ENCODE measurements at regions not wholly inside any gene's neighbourhood (a gene's known extent, or its start where the extent isn't known, plus 50 kb on each side); places are given as distances from the start of the nearest gene placed in this dataset.

DNA sequence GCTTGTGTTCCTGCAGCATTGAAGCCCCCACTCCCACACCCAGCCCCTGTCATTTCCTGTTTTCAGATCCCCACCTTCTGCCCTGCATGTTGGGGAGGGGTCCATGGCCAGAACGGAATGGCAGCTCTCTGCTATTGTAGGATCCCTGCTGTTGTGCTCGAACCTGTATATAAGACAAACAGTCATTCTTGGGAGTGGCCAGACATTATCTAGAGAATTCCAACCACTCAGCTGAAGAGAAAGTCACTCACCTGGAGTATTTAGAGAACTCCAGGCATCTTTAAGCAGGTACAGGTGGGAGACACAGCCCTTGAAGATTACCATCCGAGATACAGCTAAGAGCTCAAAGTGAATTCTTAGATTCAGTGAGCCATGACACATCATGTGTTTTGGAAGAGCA is 96.1 kb downstream of the C9orf152 start:
- no peak overlapping the region for H3K27ac ChIP-seq (ENCODE audit: low read length)
- H3K36me3 ChIP-seq (ENCODE audit: control insufficient read depth in 2 of 2, insufficient read depth in 2 of 2, low read length in 2 of 2), result no peaks in the 10 kb centered on the region
- H3K9me3 ChIP-seq (ENCODE audit: control insufficient read depth in 2 of 2, low read length in 2 of 2), result no peaks in the 10 kb centered on the region
- no peaks in the 10 kb centered on the region for H3K27me3 ChIP-seq (ENCODE audit: control insufficient read depth in 1 of 2, insufficient read depth in 2 of 2, low read length in 2 of 2)
- H3K4me3 ChIP-seq (ENCODE audit: low read length in 2 of 2), result no peak overlapping the region
- H3K9ac ChIP-seq (ENCODE audit: low read length in 2 of 2), result no peak overlapping the region
- peaks cover 13% of the 10 kb centered on the region for H3K4me1 ChIP-seq (ENCODE audit: control insufficient read depth, insufficient read depth, low read length)

- H3K27ac ChIP-seq (ENCODE audit: low read length), result no peak overlapping the region
- H3K9me3 ChIP-seq (ENCODE audit: control insufficient read depth in 2 of 2, low read length in 2 of 2), result no peaks in the 10 kb centered on the region
These were observed 95.2 kb downstream of the C9orf152 start for GRCh38 chr9:110112792-110113191.

GRCh38 chr9:110114086-110114858 is 93.7 kb downstream of the C9orf152 start:
- Histone ChIP-seq H3K27me3 (ENCODE audit: control insufficient read depth in 1 of 2, insufficient read depth in 2 of 2, low read length in 2 of 2) (no peaks in the 10 kb centered on the region), H3K27ac (ENCODE audit: low read length) (no peak overlapping the region), H3K4me1 (ENCODE audit: control insufficient read depth, insufficient read depth, low read length) (peaks cover 13% of the 10 kb centered on the region), H3K4me3 (ENCODE audit: low read length in 2 of 2) (no peak overlapping the region), H3K9me3 (ENCODE audit: control insufficient read depth in 2 of 2, low read length in 2 of 2) (no peaks in the 10 kb centered on the region), H3K36me3 (ENCODE audit: control insufficient read depth in 2 of 2, insufficient read depth in 2 of 2, low read length in 2 of 2) (no peaks in the 10 kb centered on the region), H3K9ac (ENCODE audit: low read length in 2 of 2) (no peak overlapping the region)

More at GRCh38 chr9:110112792-110113191, 95.2 kb downstream of the C9orf152 start:
- H3K4me3 ChIP-seq (ENCODE audit: low read length in 2 of 2), result no peak overlapping the region
- peaks cover 13% of the 10 kb centered on the region for H3K4me1 ChIP-seq (ENCODE audit: control insufficient read depth, insufficient read depth, low read length)
- no peaks in the 10 kb centered on the region for H3K27me3 ChIP-seq (ENCODE audit: control insufficient read depth in 1 of 2, insufficient read depth in 2 of 2, low read length in 2 of 2)
- no peaks in the 10 kb centered on the region for H3K36me3 ChIP-seq (ENCODE audit: control insufficient read depth in 2 of 2, insufficient read depth in 2 of 2, low read length in 2 of 2)
- no peak overlapping the region for H3K9ac ChIP-seq (ENCODE audit: low read length in 2 of 2)

DNA sequence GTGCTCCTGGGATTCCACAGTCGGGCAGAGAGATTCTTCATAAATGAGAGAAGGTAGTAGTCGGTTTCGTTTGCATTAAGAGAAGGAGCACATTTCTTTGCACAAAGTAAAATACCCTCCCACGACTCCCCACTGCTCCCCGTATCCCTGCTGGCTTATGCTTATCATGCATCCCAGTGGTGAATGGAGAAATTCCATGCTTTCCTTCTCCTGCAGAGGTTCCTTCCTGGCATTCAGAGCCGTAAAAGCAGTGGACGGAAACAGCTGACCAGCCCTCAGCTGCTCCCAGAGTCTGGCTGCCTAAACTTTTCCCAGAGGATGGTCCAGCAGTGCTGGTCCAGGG is 93.1 kb downstream of the C9orf152 start:
- peaks cover 13% of the 10 kb centered on the region for H3K4me1 ChIP-seq (ENCODE audit: control insufficient read depth, insufficient read depth, low read length)
- H3K9me3 ChIP-seq (ENCODE audit: control insufficient read depth in 2 of 2, low read length in 2 of 2), result no peaks in the 10 kb centered on the region
- H3K9ac ChIP-seq (ENCODE audit: low read length in 2 of 2), result no peak overlapping the region
- H3K36me3 ChIP-seq (ENCODE audit: control insufficient read depth in 2 of 2, insufficient read depth in 2 of 2, low read length in 2 of 2), result no peaks in the 10 kb centered on the region
- H3K4me3 ChIP-seq (ENCODE audit: low read length in 2 of 2), result peak overlapping the region in 1 of 2 donors; percentile 15
- H3K27ac ChIP-seq (ENCODE audit: low read length), result no peak overlapping the region
- no peaks in the 10 kb centered on the region for H3K27me3 ChIP-seq (ENCODE audit: control insufficient read depth in 1 of 2, insufficient read depth in 2 of 2, low read length in 2 of 2)

DNA sequence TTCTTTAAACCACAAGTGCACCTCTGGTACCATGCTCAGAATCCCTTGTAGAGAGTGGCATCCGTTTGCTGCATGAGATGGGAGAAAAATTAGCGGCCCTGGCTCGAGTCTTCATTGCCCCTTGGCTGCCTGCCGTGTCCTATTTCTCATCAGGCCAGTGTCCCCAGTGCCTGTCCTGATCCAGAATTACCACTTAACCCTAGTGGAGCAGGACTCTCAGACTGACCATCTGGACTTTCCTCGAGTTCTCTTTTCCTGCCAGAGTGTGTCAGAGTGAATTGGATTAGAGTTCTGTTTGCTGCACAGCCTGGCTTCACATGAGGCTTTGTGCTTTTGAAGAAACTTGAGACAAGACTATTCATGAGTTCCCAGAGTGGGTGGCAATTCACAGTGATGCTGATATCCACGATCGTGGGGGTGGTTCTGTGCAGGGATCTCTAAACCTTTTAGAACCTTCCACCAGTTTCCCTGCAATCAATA is 92.6 kb downstream of the C9orf152 start:
- Histone ChIP-seq H3K4me1 (ENCODE audit: control insufficient read depth, insufficient read depth, low read length) (peaks cover 13% of the 10 kb centered on the region), H3K9ac (ENCODE audit: low read length in 2 of 2) (no peak overlapping the region), H3K9me3 (ENCODE audit: control insufficient read depth in 2 of 2, low read length in 2 of 2) (no peaks in the 10 kb centered on the region), H3K4me3 (ENCODE audit: low read length in 2 of 2) (no peak overlapping the region), H3K27ac (ENCODE audit: low read length) (no peak overlapping the region), H3K27me3 (ENCODE audit: control insufficient read depth in 1 of 2, insufficient read depth in 2 of 2, low read length in 2 of 2) (no peaks in the 10 kb centered on the region), H3K36me3 (ENCODE audit: control insufficient read depth in 2 of 2, insufficient read depth in 2 of 2, low read length in 2 of 2) (no peaks in the 10 kb centered on the region)

- Histone ChIP-seq H3K9me3 (ENCODE audit: control insufficient read depth in 2 of 2, low read length in 2 of 2) (no peaks in the 10 kb centered on the region), H3K27me3 (ENCODE audit: control insufficient read depth in 1 of 2, insufficient read depth in 2 of 2, low read length in 2 of 2) (no peaks in the 10 kb centered on the region), H3K9ac (ENCODE audit: low read length in 2 of 2) (no peak overlapping the region), H3K4me3 (ENCODE audit: low read length in 2 of 2) (no peak overlapping the region), H3K36me3 (ENCODE audit: control insufficient read depth in 2 of 2, insufficient read depth in 2 of 2, low read length in 2 of 2) (no peaks in the 10 kb centered on the region), H3K4me1 (ENCODE audit: control insufficient read depth, insufficient read depth, low read length) (peaks cover 13% of the 10 kb centered on the region), H3K27ac (ENCODE audit: low read length) (no peak overlapping the region)
These were observed 92.0 kb downstream of the C9orf152 start for GRCh38 chr9:110115826-110116542.

- H3K4me3 ChIP-seq (ENCODE audit: low read length in 2 of 2), result no peak overlapping the region
- no peaks in the 10 kb centered on the region for H3K36me3 ChIP-seq (ENCODE audit: control insufficient read depth in 2 of 2, insufficient read depth in 2 of 2, low read length in 2 of 2)
- H3K4me1 ChIP-seq (ENCODE audit: control insufficient read depth, insufficient read depth, low read length), result peaks cover 13% of the 10 kb centered on the region
- H3K27me3 ChIP-seq (ENCODE audit: control insufficient read depth in 1 of 2, insufficient read depth in 2 of 2, low read length in 2 of 2), result no peaks in the 10 kb centered on the region
- no peaks in the 10 kb centered on the region for H3K9me3 ChIP-seq (ENCODE audit: control insufficient read depth in 2 of 2, low read length in 2 of 2)
- no peak overlapping the region for H3K9ac ChIP-seq (ENCODE audit: low read length in 2 of 2)
- no peak overlapping the region for H3K27ac ChIP-seq (ENCODE audit: low read length)
These were observed 91.4 kb downstream of the C9orf152 start for GRCh38 chr9:110116543-110116885.

DNA sequence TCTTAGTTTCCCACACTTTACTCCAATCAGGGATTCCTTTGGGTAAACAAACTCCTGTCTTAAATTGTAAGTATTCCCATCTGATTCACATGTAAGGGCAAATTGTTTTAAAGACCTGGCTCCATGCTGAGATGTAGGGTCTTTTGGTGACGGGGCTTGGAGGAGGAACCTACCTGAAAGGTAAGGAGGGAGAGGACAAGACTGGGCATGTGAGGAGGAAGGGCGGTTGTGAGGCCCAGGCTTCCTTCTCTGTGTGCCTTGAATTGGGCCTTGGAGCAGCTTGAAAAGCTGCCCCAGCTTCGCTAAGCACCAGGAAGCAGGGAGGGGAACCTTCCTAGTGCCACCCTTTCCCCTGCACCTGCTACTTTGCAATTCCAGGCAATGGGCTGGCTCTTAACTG is 86.8 kb downstream of the C9orf152 start:
- Histone ChIP-seq H3K27me3 (ENCODE audit: control insufficient read depth in 1 of 2, insufficient read depth in 2 of 2, low read length in 2 of 2) (no peaks in the 10 kb centered on the region), H3K36me3 (ENCODE audit: control insufficient read depth in 2 of 2, insufficient read depth in 2 of 2, low read length in 2 of 2) (no peaks in the 10 kb centered on the region), H3K9ac (ENCODE audit: low read length in 2 of 2) (no peak overlapping the region), H3K4me1 (ENCODE audit: control insufficient read depth, insufficient read depth, low read length) (peaks cover 23% of the 10 kb centered on the region), H3K4me3 (ENCODE audit: low read length in 2 of 2) (no peak overlapping the region), H3K27ac (ENCODE audit: low read length) (no peak overlapping the region), H3K9me3 (ENCODE audit: control insufficient read depth in 2 of 2, low read length in 2 of 2) (no peaks in the 10 kb centered on the region)

DNA sequence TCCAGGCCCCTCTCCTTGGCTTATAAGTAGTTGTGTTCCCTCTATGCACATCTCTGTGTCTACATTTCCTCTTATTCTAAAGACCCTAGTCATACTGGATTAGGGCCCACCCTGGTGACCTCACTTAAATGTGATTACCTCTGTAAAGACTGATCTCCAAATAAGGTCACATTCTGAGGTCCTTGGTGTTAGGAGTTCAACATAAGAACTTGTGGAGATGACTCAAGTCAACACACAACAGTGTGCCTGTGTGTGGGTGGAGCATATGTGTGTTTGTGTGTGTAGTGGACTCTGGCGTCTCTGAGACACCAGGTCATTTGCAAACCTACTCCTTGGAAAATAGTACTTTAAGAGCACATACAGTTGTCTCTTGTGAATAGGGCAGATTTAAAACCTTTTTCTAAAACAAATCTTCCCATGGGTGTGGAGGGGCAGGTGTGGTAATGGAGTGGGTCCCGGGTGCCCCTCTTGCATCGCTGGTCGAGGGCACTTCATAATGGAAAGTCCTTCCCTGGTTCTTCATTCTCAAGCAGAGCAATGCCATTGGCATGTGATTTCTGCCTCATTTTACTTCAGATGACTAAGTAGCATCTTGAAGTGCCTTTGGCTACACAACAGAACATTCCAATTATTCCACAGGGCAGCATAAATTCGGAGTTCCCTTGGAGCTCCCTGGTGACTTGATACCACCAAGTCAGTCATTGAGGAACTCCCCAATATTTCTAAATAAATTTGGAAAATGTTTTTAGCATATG is 84.4 kb downstream of the C9orf152 start:
- no peaks in the 10 kb centered on the region for H3K36me3 ChIP-seq (ENCODE audit: control insufficient read depth in 2 of 2, insufficient read depth in 2 of 2, low read length in 2 of 2)
- no peak overlapping the region for H3K4me3 ChIP-seq (ENCODE audit: low read length in 2 of 2)
- H3K4me1 ChIP-seq (ENCODE audit: control insufficient read depth, insufficient read depth, low read length), result peaks cover 46% of the 10 kb centered on the region
- peak overlapping the region; percentile 95 for H3K27ac ChIP-seq (ENCODE audit: low read length)
- H3K9me3 ChIP-seq (ENCODE audit: control insufficient read depth in 2 of 2, low read length in 2 of 2), result no peaks in the 10 kb centered on the region
- no peak overlapping the region for H3K9ac ChIP-seq (ENCODE audit: low read length in 2 of 2)
- H3K27me3 ChIP-seq (ENCODE audit: control insufficient read depth in 1 of 2, insufficient read depth in 2 of 2, low read length in 2 of 2), result no peaks in the 10 kb centered on the region

DNA sequence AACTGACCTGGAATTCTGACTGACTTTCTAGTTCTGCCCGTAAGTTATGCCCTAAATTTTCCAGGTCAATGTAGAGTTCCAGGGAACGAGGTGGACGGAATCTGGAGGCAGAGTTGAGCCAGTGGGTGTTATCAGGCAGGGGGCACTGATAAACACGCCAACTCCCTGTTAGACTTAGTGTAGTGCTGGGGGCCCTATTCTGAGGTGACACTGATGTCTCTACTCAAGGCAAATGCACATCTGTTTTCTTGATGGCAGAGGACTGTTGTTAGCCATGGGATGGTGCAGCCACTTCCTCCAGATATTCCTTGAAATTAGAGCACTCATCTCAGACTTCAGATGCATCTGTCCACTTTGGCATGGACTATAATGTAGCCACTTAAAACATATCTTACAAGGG is 83.5 kb downstream of the C9orf152 start:
- H3K27me3 ChIP-seq (ENCODE audit: control insufficient read depth in 1 of 2, insufficient read depth in 2 of 2, low read length in 2 of 2), result no peaks in the 10 kb centered on the region
- peak overlapping the region; percentile 47 to 89 for H3K9ac ChIP-seq (ENCODE audit: low read length in 2 of 2)
- no peaks in the 10 kb centered on the region for H3K9me3 ChIP-seq (ENCODE audit: control insufficient read depth in 2 of 2, low read length in 2 of 2)
- H3K27ac ChIP-seq (ENCODE audit: low read length), result peak overlapping the region; percentile 95
- H3K4me1 ChIP-seq (ENCODE audit: control insufficient read depth, insufficient read depth, low read length), result peaks cover 55% of the 10 kb centered on the region
- no peak overlapping the region for H3K4me3 ChIP-seq (ENCODE audit: low read length in 2 of 2)
- H3K36me3 ChIP-seq (ENCODE audit: control insufficient read depth in 2 of 2, insufficient read depth in 2 of 2, low read length in 2 of 2), result no peaks in the 10 kb centered on the region

Data from stomach smooth muscle (tissue), 2 donors.